Activated CD8-positive, alpha-beta T cell treated with anti-CD3 and anti-CD28 coated beads, Interleukin-2, amount 10 ng/mL, durations not matched to agents 7 days and 5 days (primary cell): ENCODE measurements at regions not wholly inside any gene's neighbourhood (a gene's known extent, or its start where the extent isn't known, plus 50 kb on each side); places are given as distances from the start of the nearest gene placed in this dataset.
"Not testable (repeated sequence)": the region's sequence is repeated elsewhere in the genome, so short reads cannot be mapped to it uniquely, and the experiment has no call there.

Experiments used
- ATAC-seq: fragments of 150-1000 bp; cut with Tn5 transposase; one replicate; pipeline ENCODE4 v1.10.0; 2021; ENCODE audit warnings: moderate library complexity
- CTCF ChIA-PET: fragments of 350-600 bp; sonication (Branson Sonifier 250); formaldehyde crosslinking; loops from one replicate; lab custom pipeline; 2021; ENCODE audit warnings: antibody characterized with exemption; lab: Charles Lee
- POLR2A ChIA-PET: fragments of 350-600 bp; sonication (Branson Sonifier 250); formaldehyde crosslinking; loops from one replicate; lab custom pipeline; 2021; ENCODE audit warnings: antibody characterized with exemption; lab: Charles Lee
- DNase-seq: peaks from one replicate; pipeline ENCODE4 v3.0.0-alpha.2; 2020
- H3K27ac Mint-ChIP-seq: one replicate; pipeline ENCODE4 v1.8.0; 2021; ENCODE audit warnings: mild to moderate bottlenecking, mixed read lengths
- H3K27me3 Mint-ChIP-seq: one replicate; pipeline ENCODE4 v1.8.0; 2021; ENCODE audit warnings: low read depth, mixed read lengths
- H3K36me3 Mint-ChIP-seq: one replicate; pipeline ENCODE4 v1.8.0; 2021; ENCODE audit warnings: low read depth, mixed read lengths
- H3K4me1 Mint-ChIP-seq: one replicate; pipeline ENCODE4 v1.8.0; 2021; ENCODE audit warnings: low read depth, mixed read lengths
- H3K4me3 Mint-ChIP-seq: one replicate; pipeline ENCODE4 v1.8.0; 2021; ENCODE audit warnings: mild to moderate bottlenecking, mixed read lengths
- H3K9me3 Mint-ChIP-seq: one replicate; pipeline ENCODE4 v1.8.0; 2022; ENCODE audit warnings: mixed read lengths; ENCODE audit not compliant: insufficient read depth

- Mint-ChIP-seq H3K9me3 (no peaks in the 10 kb centered on the region), H3K27ac (no peak overlapping the region)
Observed at GRCh38 chr13:64127192-64127591, 2711.5 kb upstream of the PCDH20 start.

GRCh38 chr13:64121023-64121709 lies 2705.5 kb upstream of the PCDH20 start:
- POLR2A ChIA-PET, H3K9me3 Mint-ChIP-seq, DNase-seq, H3K27me3 Mint-ChIP-seq, ATAC-seq, H3K27ac Mint-ChIP-seq, H3K4me1 Mint-ChIP-seq, CTCF ChIA-PET, H3K36me3 Mint-ChIP-seq, H3K4me3 Mint-ChIP-seq: not testable (repeated sequence)

More at GRCh38 chr13:64127192-64127591, 2711.5 kb upstream of the PCDH20 start:
- CTCF ChIA-PET: no interaction called here
- Mint-ChIP-seq H3K27me3 (no peaks in the 10 kb centered on the region), H3K36me3 (no peaks in the 10 kb centered on the region), H3K4me1 (no peaks in the 10 kb centered on the region), H3K4me3 (no peak overlapping the region)
- DNase-seq (no peak), ATAC-seq (no peak)
- POLR2A ChIA-PET: no interaction called here

- no peaks in the 10 kb centered on the region for H3K27me3 Mint-ChIP-seq
- no peaks in the 10 kb centered on the region for H3K4me1 Mint-ChIP-seq
- no peak overlapping the region for H3K27ac Mint-ChIP-seq
- ChIA-PET POLR2A (no interaction called here), CTCF (no interaction called here)
- ATAC-seq: no peak
- no peak overlapping the region for H3K4me3 Mint-ChIP-seq
- H3K9me3 Mint-ChIP-seq: peaks cover 9% of the 10 kb centered on the region
- no peak for DNase-seq
- H3K36me3 Mint-ChIP-seq: no peaks in the 10 kb centered on the region
Observed at GRCh38 chr13:64099994-64100393, 2684.3 kb upstream of the PCDH20 start.

- ChIA-PET CTCF (no interaction called here), POLR2A (no interaction called here)
- DNase-seq: no peak
- no peaks in the 10 kb centered on the region for H3K4me1 Mint-ChIP-seq
- no peak overlapping the region for H3K4me3 Mint-ChIP-seq
- H3K27me3 Mint-ChIP-seq: no peaks in the 10 kb centered on the region
- ATAC-seq: no peak
- H3K9me3 Mint-ChIP-seq: no peaks in the 10 kb centered on the region
- no peak overlapping the region for H3K27ac Mint-ChIP-seq
- H3K36me3 Mint-ChIP-seq: no peaks in the 10 kb centered on the region
Observed at GRCh38 chr13:64090311-64090710, 2674.7 kb upstream of the PCDH20 start.

GRCh38 chr13:64088491-64088890 lies 2672.8 kb upstream of the PCDH20 start:
- Mint-ChIP-seq H3K4me3 (no peak overlapping the region), H3K36me3 (no peaks in the 10 kb centered on the region), H3K4me1 (no peaks in the 10 kb centered on the region), H3K27ac (no peak overlapping the region), H3K9me3 (peaks cover 9% of the 10 kb centered on the region), H3K27me3 (no peaks in the 10 kb centered on the region)
- ATAC-seq (no peak), DNase-seq (no peak)
- ChIA-PET CTCF (no interaction called here), POLR2A (no interaction called here)

- H3K36me3 Mint-ChIP-seq: no peaks in the 10 kb centered on the region
- no peak for ATAC-seq
- no peak overlapping the region for H3K27ac Mint-ChIP-seq
Observed at GRCh38 chr13:64087624-64088023, 2672.0 kb upstream of the PCDH20 start.

GRCh38 chr13:64083811-64084210 lies 2668.2 kb upstream of the PCDH20 start:
- ATAC-seq (no peak), DNase-seq (no peak)
- ChIA-PET CTCF (no interaction called here), POLR2A (no interaction called here)
- Mint-ChIP-seq H3K4me1 (no peaks in the 10 kb centered on the region), H3K4me3 (no peak overlapping the region), H3K9me3 (peaks cover 24% of the 10 kb centered on the region), H3K27me3 (no peaks in the 10 kb centered on the region), H3K27ac (no peak overlapping the region), H3K36me3 (no peaks in the 10 kb centered on the region)

More at GRCh38 chr13:64087624-64088023, 2672.0 kb upstream of the PCDH20 start:
- Mint-ChIP-seq H3K4me1 (no peaks in the 10 kb centered on the region), H3K27me3 (no peaks in the 10 kb centered on the region), H3K9me3 (peaks cover 16% of the 10 kb centered on the region), H3K4me3 (no peak overlapping the region)
- ChIA-PET POLR2A (no interaction called here), CTCF (no interaction called here)
- DNase-seq: no peak

- H3K4me1 Mint-ChIP-seq: no peaks in the 10 kb centered on the region
- ChIA-PET CTCF (no interaction called here), POLR2A (no interaction called here)
- no peaks in the 10 kb centered on the region for H3K27me3 Mint-ChIP-seq
- DNase-seq (no peak), ATAC-seq (no peak)
- H3K4me3 Mint-ChIP-seq: no peak overlapping the region
- no peak overlapping the region for H3K27ac Mint-ChIP-seq
- H3K9me3 Mint-ChIP-seq: peaks cover 24% of the 10 kb centered on the region
- no peaks in the 10 kb centered on the region for H3K36me3 Mint-ChIP-seq
Observed at GRCh38 chr13:64083396-64083795, 2667.7 kb upstream of the PCDH20 start.

- Mint-ChIP-seq H3K27me3 (no peaks in the 10 kb centered on the region), H3K4me1 (no peaks in the 10 kb centered on the region), H3K27ac (no peak overlapping the region), H3K4me3 (no peak overlapping the region), H3K9me3 (peaks cover 15% of the 10 kb centered on the region), H3K36me3 (no peaks in the 10 kb centered on the region)
- CTCF ChIA-PET: no interaction called here
- DNase-seq: no peak
- no peak for ATAC-seq
- POLR2A ChIA-PET: no interaction called here
Observed at GRCh38 chr13:64078480-64078936, 2662.9 kb upstream of the PCDH20 start.

- H3K4me1 Mint-ChIP-seq: no peaks in the 10 kb centered on the region
- DNase-seq: no peak
- CTCF ChIA-PET: no interaction called here
Observed at GRCh38 chr13:64078025-64078424, 2662.4 kb upstream of the PCDH20 start.

GRCh38 chr13:64077132-64077835 lies 2661.6 kb upstream of the PCDH20 start:
- H3K4me3 Mint-ChIP-seq, H3K4me1 Mint-ChIP-seq, DNase-seq, POLR2A ChIA-PET, H3K36me3 Mint-ChIP-seq, CTCF ChIA-PET, H3K27ac Mint-ChIP-seq, ATAC-seq, H3K27me3 Mint-ChIP-seq, H3K9me3 Mint-ChIP-seq: not testable (repeated sequence)

More at GRCh38 chr13:64078025-64078424, 2662.4 kb upstream of the PCDH20 start:
- H3K27me3 Mint-ChIP-seq: no peaks in the 10 kb centered on the region
- no peak for ATAC-seq
- no peak overlapping the region for H3K4me3 Mint-ChIP-seq
- POLR2A ChIA-PET: no interaction called here
- no peaks in the 10 kb centered on the region for H3K36me3 Mint-ChIP-seq
- H3K9me3 Mint-ChIP-seq: peaks cover 10% of the 10 kb centered on the region
- no peak overlapping the region for H3K27ac Mint-ChIP-seq

GRCh38 chr13:64075543-64076271 lies 2660.1 kb upstream of the PCDH20 start:
- POLR2A ChIA-PET: no interaction called here
- DNase-seq: no peak
- Mint-ChIP-seq H3K27me3 (no peaks in the 10 kb centered on the region), H3K4me1 (no peaks in the 10 kb centered on the region), H3K27ac (no peak overlapping the region), H3K9me3 (peaks cover 3% of the 10 kb centered on the region), H3K36me3 (no peaks in the 10 kb centered on the region), H3K4me3 (no peak overlapping the region)
- no peak for ATAC-seq
- CTCF ChIA-PET: no interaction called here
